ENCODE measurements at regions not wholly inside any gene's neighbourhood (a gene's known extent, or its start where the extent isn't known, plus 50 kb on each side); places are given as distances from the start of the nearest gene placed in this dataset.

DNA sequence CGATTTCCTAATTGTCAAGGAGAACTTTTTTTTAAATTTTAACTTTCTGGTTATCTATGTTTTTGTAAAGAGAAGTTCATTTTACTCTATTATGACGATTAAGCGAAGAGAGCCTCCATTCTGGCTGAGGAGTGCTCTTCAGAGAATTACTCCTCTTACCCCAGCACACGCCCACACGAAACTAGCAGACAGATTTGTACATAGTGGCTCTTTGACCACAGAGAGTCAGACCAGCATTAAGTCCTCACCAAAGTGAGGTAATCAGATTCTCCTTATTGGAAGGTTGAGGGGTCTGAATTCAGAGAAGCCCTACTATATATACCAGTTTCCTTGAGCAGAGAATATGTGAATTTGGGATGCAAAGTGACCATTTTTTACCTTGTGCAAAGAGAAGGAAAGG, 204.8 kb upstream of the TSC22D2 start:
- WGBS, 10 experiments: 25 to 97% (median 82%) methylated on average over 1 to 5 of the region's 5 CpGs
- in situ Hi-C loops (cut with MboI; ENCODE audit: low pct_unique_long_range_greater_than_20kb in 2 of 9, low sequenced_read_pairs in 9 of 9, unreplicated experiment in 9 of 9): no loop called here
- H3K27ac ChIP-seq: no peak overlapping the region
- no peak overlapping the region for H3K4me3 ChIP-seq
- ATAC-seq (replicated peaks in 6 of 8): no peak
- H3K4me1 ChIP-seq (replicated peaks in 1 of 2): peaks cover 3% of the 10 kb centered on the region in 2 donors

- no peak overlapping the region for H3K27ac ChIP-seq
- H3K4me3 ChIP-seq: no peak overlapping the region
- 0 to 30% (median 21%) methylated on average over 1 of the region's 1 CpG; no CpG with 5 or more reads in 2 of the 10 experiments for WGBS, 10 experiments
- in situ Hi-C loops (cut with MboI; ENCODE audit: low pct_unique_long_range_greater_than_20kb in 2 of 9, low sequenced_read_pairs in 9 of 9, unreplicated experiment in 9 of 9): no loop called here
- ATAC-seq (replicated peaks in 6 of 8): peak in 3 of 8 experiments; percentile 57 to 76 (median 69)
- H3K4me1 ChIP-seq (replicated peaks in 1 of 2): peaks cover 3% of the 10 kb centered on the region in 2 donors
Measured at GRCh38 chr3:150202711-150203110, 205.4 kb upstream of the TSC22D2 start.

GRCh38 chr3:150194957-150195356, 213.1 kb upstream of the TSC22D2 start:
- H3K4me1 ChIP-seq (replicated peaks in 1 of 2): no peaks in the 10 kb centered on the region
- H3K4me3 ChIP-seq: no peak overlapping the region
- in situ Hi-C loops (cut with MboI; ENCODE audit: low pct_unique_long_range_greater_than_20kb in 2 of 9, low sequenced_read_pairs in 9 of 9, unreplicated experiment in 9 of 9): loop anchor here in 7 of 9 experiments (25.0 kb wide), 3 partner anchors 208 to 683 kb away; partner anchors contain the start of gene PFN2 (in 6 of the 7)
- no peak for ATAC-seq (replicated peaks in 6 of 8)
- no peak overlapping the region for H3K27ac ChIP-seq

DNA sequence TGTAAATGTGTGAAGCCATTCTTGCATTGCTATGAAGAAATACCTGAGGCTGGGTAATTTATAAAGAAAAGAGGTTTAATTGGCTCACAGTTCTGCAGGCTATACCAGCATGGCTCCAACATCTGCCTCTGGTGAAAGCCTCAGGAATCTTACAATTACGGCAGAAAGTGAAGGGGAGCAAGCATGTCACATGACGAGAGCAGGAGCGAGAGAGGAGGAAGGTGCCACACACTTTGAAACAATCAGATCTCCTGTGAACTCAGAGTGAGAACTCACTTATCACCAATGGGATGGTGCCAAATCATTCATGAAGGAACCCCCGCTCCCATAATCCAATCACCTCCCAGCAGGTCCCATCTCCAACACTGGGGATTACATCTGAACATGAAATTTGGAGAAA, 213.6 kb upstream of the TSC22D2 start:
- Histone ChIP-seq H3K4me1 (replicated peaks in 1 of 2) (no peaks in the 10 kb centered on the region), H3K4me3 (no peak overlapping the region), H3K27ac (no peak overlapping the region)
- 83 to 100% (median 91%) methylated on average over 1 to 4 of the region's 4 CpGs; no CpG with 5 or more reads in 2 of the 10 experiments for WGBS, 10 experiments
- no peak for ATAC-seq (replicated peaks in 6 of 8)
- in situ Hi-C loops (cut with MboI; ENCODE audit: low pct_unique_long_range_greater_than_20kb in 2 of 9, low sequenced_read_pairs in 9 of 9, unreplicated experiment in 9 of 9): loop anchor here in 7 of 9 experiments (25.0 kb wide), 3 partner anchors 207 to 682 kb away; partner anchors contain the start of gene PFN2 (in 6 of the 7)

DNA sequence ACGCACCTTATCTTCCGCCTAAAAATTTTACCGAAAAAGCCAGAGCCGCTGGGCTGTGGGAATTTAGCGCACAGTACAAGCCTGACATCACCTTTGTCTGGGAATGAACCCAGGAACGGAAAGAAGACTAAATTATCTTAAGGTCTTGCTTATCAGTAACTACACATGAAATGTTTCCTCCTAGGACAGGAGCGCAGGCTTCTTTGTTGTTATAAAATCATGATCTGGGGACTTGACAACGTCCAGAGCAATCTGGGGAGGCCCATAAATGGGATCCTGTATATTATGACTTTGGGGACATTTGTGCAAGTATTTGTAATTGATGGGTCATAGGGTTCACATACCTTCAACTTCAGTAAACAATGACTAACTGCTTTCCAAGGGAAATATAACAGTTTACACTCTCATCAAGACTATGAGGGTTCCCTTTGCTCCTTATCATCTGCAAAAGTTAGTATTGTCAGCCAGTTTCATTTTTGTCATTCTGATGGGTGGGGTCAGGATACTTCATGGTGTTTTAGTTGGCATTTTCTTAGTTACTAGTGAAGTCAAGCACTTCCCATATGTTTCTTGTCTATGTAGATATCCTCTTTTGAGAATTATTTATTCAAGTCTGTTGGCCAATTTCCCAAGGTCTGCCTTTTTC, 213.9 kb upstream of the PFN2 start:
- H3K4me1 ChIP-seq (replicated peaks in 1 of 2): no peaks in the 10 kb centered on the region
- peak overlapping the region; percentile 15 to 30 (median 30) for H3K4me3 ChIP-seq
- ATAC-seq (replicated peaks in 6 of 8): peak; percentile 7 to 20 (median 12)
- no peak overlapping the region for H3K27ac ChIP-seq
- in situ Hi-C loops (cut with MboI; ENCODE audit: low pct_unique_long_range_greater_than_20kb in 2 of 9, low sequenced_read_pairs in 9 of 9, unreplicated experiment in 9 of 9): loop anchor here in 8 of 9 experiments (10.0 to 25.0 kb wide), 4 partner anchors 197 to 672 kb away; partner anchors contain the start of gene PFN2 (in 7 of the 8)
- WGBS, 10 experiments: 0 to 43% (median 11%) methylated on average over 1 to 8 of the region's 8 CpGs; no CpG with 5 or more reads in 1 of the 10 experiments

- 2 to 36% (median 7%) methylated on average over 2 to 20 of the region's 22 CpGs for WGBS, 10 experiments
- Histone ChIP-seq H3K4me3 (peak overlapping the region; percentile 15 to 30 (median 30)), H3K27ac (no peak overlapping the region), H3K4me1 (replicated peaks in 1 of 2) (no peaks in the 10 kb centered on the region)
- in situ Hi-C loops (cut with MboI; ENCODE audit: low pct_unique_long_range_greater_than_20kb in 2 of 9, low sequenced_read_pairs in 9 of 9, unreplicated experiment in 9 of 9): loop anchor here in 8 of 9 experiments (10.0 to 25.0 kb wide), 4 partner anchors 197 to 672 kb away; partner anchors contain the start of gene PFN2 (in 7 of the 8)
- ATAC-seq (replicated peaks in 6 of 8): peak; percentile 93 to 98 (median 97)
Measured at GRCh38 chr3:150183678-150184425, 213.2 kb upstream of the PFN2 start.

DNA sequence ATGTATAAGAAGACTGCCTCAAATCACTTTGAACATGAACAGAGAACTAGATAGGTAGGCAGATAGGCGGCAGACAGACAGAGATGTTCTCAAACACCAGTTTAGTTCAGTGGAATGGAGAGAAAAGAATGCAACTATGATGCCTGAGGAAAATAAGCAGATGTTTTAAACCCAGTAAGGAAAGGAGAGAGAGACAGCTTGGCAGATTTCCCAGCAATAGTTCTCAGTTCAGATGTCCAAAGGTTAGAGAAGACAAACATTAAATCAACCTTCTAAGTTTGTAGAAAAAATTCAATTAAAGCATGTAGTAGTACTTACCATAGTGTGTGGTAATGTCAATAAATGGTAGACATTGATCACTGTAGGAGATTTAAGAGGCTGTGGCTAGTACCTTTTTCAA, 209.6 kb upstream of the PFN2 start:
- Histone ChIP-seq H3K27ac (no peak overlapping the region), H3K4me1 (replicated peaks in 1 of 2) (no peaks in the 10 kb centered on the region), H3K4me3 (no peak overlapping the region)
- 0 to 100% (median 67%) methylated on average over 1 of the region's 1 CpG; no CpG with 5 or more reads in 6 of the 10 experiments for WGBS, 10 experiments
- ATAC-seq (replicated peaks in 6 of 8): peak in 3 of 8 experiments; percentile 8 to 71 (median 13)
- in situ Hi-C loops (cut with MboI; ENCODE audit: low pct_unique_long_range_greater_than_20kb in 2 of 9, low sequenced_read_pairs in 9 of 9, unreplicated experiment in 9 of 9): loop anchor here in 8 of 9 experiments (10.0 to 25.0 kb wide), 4 partner anchors 193 to 668 kb away; partner anchors contain the start of gene PFN2 (in 7 of the 8)

DNA sequence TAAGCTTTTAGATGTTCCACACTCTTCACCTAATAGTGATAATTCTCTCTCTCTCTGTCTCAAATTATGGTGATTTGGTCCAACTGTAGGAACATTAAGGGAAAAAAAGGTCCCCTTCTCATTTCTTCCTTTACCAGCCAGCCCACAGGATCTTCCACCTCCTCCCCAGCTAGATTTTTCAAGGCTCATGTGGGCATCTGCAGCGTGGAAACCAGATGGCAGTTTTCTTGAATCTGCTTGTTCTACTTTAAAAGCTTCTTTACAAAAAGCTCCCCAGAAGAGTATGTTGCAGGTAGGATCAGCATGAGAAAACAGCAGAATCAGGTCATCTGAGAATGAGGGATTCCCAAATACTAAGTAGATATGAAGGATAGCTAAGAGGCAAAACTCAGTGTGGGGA, 208.6 kb upstream of the PFN2 start:
- ATAC-seq (replicated peaks in 6 of 8): no peak
- 50 to 100% (median 85%) methylated on average over 1 of the region's 1 CpG; no CpG with 5 or more reads in 2 of the 10 experiments for WGBS, 10 experiments
- in situ Hi-C loops (cut with MboI; ENCODE audit: low pct_unique_long_range_greater_than_20kb in 2 of 9, low sequenced_read_pairs in 9 of 9, unreplicated experiment in 9 of 9): loop anchor here in 7 of 9 experiments (25.0 kb wide), 3 partner anchors 192 to 667 kb away; partner anchors contain the start of gene PFN2 (in 6 of the 7)

DNA sequence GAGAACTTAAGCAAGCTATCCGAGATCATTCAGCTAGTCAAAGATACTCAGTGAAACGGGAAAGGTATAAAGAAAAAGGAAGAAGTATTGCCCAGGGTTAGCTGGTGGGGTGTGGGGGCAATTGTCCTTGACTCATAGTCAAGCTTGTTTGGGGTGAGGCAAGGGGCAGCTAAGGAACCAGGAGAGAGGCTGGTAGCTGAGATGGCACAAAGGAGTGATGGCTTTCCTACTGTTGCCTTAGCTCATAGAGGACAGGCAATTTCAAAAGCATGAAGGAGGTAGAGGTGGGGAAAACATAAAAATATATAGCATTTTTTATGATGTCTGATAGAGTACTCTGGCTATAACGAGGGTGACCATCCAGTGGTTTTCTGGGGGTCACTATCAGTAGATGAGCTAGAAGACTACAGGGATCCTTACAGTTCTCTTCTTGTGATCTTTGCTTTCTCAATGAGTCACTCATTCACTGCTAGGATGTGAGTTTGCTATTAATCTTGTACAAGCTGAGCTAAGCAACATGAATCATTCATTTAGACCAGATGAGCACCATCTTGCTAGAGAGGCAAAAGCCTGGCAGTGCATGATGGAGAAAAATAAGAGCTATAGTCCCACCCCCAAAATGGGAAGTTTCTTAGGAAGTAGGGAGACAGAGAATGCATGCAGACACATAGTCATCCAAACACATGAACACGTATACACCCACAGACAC, 207.1 kb upstream of the PFN2 start:
- H3K4me1 ChIP-seq (replicated peaks in 1 of 2): no peaks in the 10 kb centered on the region
- H3K27ac ChIP-seq: no peak overlapping the region
- 57 to 100% (median 95%) methylated on average over 1 to 3 of the region's 4 CpGs; no CpG with 5 or more reads in 1 of the 10 experiments for WGBS, 10 experiments
- peak in 4 of 8 experiments; percentile 39 to 70 (median 54) for ATAC-seq (replicated peaks in 6 of 8)
- H3K4me3 ChIP-seq: no peak overlapping the region
- in situ Hi-C loops (cut with MboI; ENCODE audit: low pct_unique_long_range_greater_than_20kb in 2 of 9, low sequenced_read_pairs in 9 of 9, unreplicated experiment in 9 of 9): loop anchor here in 7 of 9 experiments (25.0 kb wide), 3 partner anchors 191 to 666 kb away; partner anchors contain the start of gene PFN2 (in 6 of the 7)

More for the DNA sequence above, 208.6 kb upstream of the PFN2 start:
- Histone ChIP-seq H3K4me3 (no peak overlapping the region), H3K4me1 (replicated peaks in 1 of 2) (no peaks in the 10 kb centered on the region), H3K27ac (no peak overlapping the region)

- no peak overlapping the region for H3K4me3 ChIP-seq
- in situ Hi-C loops (cut with MboI; ENCODE audit: low pct_unique_long_range_greater_than_20kb in 2 of 9, low sequenced_read_pairs in 9 of 9, unreplicated experiment in 9 of 9): no loop called here
- H3K27ac ChIP-seq: no peak overlapping the region
- ATAC-seq (replicated peaks in 6 of 8): peak in 1 of 8 experiments; percentile 46
- no peaks in the 10 kb centered on the region for H3K4me1 ChIP-seq (replicated peaks in 1 of 2)
- 67 to 100% (median 96%) methylated on average over 1 of the region's 1 CpG; no CpG with 5 or more reads in 2 of the 10 experiments for WGBS, 10 experiments
Measured at GRCh38 chr3:150174179-150174578, 203.5 kb upstream of the PFN2 start.

DNA sequence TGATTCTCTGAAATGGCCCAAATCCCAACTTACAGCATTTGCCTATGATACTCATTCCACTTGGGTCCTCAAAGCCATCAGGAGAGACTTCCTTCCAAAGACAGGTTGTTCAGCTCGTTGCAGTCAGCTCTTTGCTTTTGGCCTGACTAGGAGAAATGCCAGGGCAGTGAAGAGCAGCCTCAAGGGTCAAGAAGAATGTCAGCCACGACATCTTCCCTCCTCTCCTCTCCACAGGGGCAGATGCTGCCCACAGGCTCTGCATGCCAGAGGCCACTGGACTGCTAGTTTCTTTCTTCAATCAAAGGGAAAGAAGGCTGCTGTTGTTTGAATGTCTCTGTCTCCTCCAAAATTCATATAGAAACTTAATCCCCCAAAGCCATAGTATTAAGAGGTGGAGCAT, 201.7 kb upstream of the PFN2 start:
- 40 to 100% (median 67%) methylated on average over 1 to 2 of the region's 2 CpGs; no CpG with 5 or more reads in 5 of the 10 experiments for WGBS, 10 experiments
- H3K4me1 ChIP-seq (replicated peaks in 1 of 2): peaks cover 0 to 5% of the 10 kb centered on the region in 2 donors
- no peak for ATAC-seq (replicated peaks in 6 of 8)
- no peak overlapping the region for H3K4me3 ChIP-seq
- H3K27ac ChIP-seq: no peak overlapping the region
- in situ Hi-C loops (cut with MboI; ENCODE audit: low pct_unique_long_range_greater_than_20kb in 2 of 9, low sequenced_read_pairs in 9 of 9, unreplicated experiment in 9 of 9): no loop called here

DNA sequence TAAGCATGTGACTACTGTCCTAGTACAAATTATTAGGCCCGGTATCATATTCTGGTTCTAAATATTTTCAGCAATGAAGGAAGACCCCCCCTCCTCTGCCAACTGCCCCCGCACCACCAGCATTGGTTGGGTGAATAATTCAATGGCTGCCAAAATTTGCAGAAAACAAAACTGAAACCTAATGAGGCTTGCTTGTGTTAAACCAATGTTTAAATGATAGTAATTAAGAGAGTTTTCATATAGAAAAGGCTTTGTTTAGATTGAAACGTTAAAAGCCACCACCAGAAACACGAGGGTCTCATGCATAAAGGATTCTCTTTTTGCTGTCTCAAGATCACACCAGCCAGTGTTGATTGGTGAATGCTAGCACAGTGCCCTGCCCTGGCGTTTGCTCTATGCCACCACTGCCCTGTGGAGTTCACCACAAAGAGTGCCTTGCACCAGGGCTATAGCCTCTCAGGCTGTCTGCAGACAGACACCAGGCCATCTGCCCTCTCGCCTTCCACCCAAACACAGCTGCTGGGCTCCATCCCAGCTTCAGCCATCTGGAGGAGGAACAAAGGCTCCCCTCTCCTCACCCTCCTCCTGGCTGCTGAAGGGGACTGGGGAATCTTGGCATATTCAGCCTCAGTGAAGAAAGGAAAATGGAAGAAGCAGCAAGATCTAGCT, 200.3 kb upstream of the PFN2 start:
- no peak overlapping the region for H3K4me3 ChIP-seq
- peak in 2 of 8 experiments; percentile 35 to 76 for ATAC-seq (replicated peaks in 6 of 8)

More for the DNA sequence above, 200.3 kb upstream of the PFN2 start:
- Histone ChIP-seq H3K4me1 (replicated peaks in 1 of 2) (peaks cover 0 to 5% of the 10 kb centered on the region in 2 donors), H3K27ac (no peak overlapping the region)
- 34 to 100% (median 74%) methylated on average over 2 to 5 of the region's 6 CpGs for WGBS, 10 experiments
- in situ Hi-C loops (cut with MboI; ENCODE audit: low pct_unique_long_range_greater_than_20kb in 2 of 9, low sequenced_read_pairs in 9 of 9, unreplicated experiment in 9 of 9): no loop called here
